Left cardiac atrium (tissue), 4 donors: ENCODE measurements at regions not wholly inside any gene's neighbourhood (a gene's known extent, or its start where the extent isn't known, plus 50 kb on each side); places are given as distances from the start of the nearest gene placed in this dataset.

Experiments
- ATAC-seq, 2 donors: fragments of 200-7000 bp; cut with Tn5 transposase; one replicate each; pipeline ENCODE4 v1.9.1; 2020; ENCODE audit warnings: mild to moderate bottlenecking in 2 of 2, moderate library complexity in 2 of 2
- DNase-seq: peaks from one replicate; pipeline ENCODE4 v3.0.0-alpha.2; 2020
- intact Hi-C, 2 donors: fragments of 100-400 bp; cut with DNase I; formaldehyde crosslinking; loops; one replicate each; pipeline versions ENCODE4 v1.14.1 to v1.15.1; 2022 to 2023
- donor health status: DM: no; HTN: yes; CAD: no.
- donor health status: DM: no; HTN: yes; CAD: no; lungs with severe emphysema.
- donor health status: DM: yes; HTN: yes; CAD: no.
- donor health status: Dilated cardiomyopathy.

DNA sequence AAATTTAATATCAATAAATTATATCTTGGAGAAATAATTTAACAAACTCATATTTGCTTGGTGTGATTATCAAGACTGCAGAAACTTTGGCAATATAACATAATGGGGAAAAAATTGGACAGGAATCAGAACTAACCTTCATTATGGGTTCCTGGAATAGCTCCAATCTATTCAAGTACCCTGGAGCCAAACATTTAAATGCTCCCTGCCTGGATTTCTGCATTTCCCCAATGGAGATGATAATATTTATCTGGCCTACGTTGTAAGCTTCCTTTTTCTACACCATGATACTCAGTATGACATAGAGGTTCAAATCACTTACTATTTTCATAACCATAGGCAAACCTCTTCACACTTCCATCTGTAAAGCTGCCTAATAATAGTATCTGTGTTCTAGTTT is 326.8 kb downstream of the TRIML1 start:
- DNase-seq (no peak), ATAC-seq (no peak)
- intact Hi-C loops, result no loop called here

DNA sequence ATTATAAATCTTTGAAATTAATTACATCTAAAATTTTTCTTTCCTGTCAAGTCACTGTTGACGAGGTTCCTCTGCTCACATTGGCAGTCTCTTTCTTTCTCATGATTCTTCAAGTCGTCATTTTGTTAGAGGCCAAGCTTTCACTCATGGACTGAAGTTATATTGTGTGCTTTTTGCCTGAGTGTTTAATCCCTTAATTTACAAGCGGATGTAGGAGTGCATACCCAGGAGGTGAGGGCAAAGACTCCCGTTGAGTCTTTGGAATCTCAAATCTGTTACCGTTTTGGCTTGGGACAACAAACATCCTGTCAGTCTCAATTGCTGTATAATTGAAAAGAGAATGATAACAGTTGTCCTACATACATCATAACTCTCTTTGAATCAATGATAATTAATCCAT is 345.0 kb downstream of the TRIML1 start:
- intact Hi-C loops, result no loop called here
- no peak for DNase-seq
- ATAC-seq, result no peak

DNA sequence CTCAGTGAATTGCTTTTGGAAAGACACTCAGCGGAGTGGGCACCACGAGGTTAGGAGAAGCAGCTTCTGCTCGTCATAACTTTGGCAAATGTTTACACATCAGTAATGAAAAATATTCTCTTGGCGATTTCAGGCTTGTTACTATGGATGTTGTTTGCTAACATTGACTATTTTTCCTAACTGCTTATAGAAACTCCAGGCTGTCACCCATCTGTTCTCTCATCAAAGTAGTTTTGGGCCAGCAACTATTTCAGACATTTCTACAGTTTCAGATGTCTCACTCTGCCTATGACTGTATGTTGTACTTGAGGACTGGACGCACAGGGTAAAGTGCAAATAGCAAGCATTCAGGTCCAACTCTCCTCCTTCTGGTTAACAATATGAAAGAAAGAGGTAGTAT is 346.7 kb downstream of the TRIML1 start:
- ATAC-seq, result no peak
- intact Hi-C loops, result no loop called here
- DNase-seq, result no peak

DNA sequence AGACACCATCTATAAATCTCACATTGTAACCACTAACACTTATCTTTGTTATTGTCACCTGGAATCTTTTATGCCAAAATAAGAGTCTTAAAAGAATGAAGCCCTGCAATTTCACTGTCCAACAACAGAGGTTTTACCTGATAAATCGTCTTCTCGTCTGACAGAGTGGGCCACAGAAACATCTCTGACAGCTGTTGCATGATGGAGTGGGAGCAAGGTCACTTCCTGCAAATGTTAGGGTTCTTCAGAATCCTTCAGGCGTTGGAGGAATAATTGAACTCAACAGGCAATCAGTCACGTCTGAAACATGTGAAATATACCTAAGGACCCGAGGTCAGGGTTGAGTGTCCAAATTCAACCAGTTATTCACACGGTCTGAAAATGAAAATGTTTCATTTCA is 353.6 kb downstream of the TRIML1 start:
- DNase-seq (no peak), ATAC-seq (no peak)
- intact Hi-C loops, result no loop called here

DNA sequence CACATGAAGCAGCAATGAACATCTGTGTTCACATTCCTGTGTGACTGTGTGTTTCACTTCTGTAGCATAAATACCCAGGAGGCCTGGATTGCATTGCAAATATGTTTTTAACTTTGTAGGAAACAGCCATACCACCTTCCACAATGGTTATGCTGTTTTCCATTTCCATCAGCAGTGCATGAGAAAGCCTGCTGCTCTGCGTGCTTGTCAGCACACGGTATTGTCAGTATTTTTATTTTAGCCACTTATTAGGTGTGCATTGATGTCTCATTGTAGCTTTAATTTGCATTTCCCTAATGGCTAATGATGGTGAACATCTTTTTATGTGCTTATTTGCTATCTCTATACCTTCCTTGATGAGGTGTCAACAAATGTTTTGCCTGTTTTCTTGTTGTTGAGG is 355.9 kb downstream of the TRIML1 start:
- DNase-seq, result no peak
- no peak for ATAC-seq
- intact Hi-C loops, result no loop called here

GRCh38 chr4:188511431-188511830 is 372.2 kb downstream of the TRIML1 start:
- intact Hi-C loops, result no loop called here
- DNase-seq, result no peak
- ATAC-seq, result no peak

GRCh38 chr4:188532751-188533150 is 393.5 kb downstream of the TRIML1 start:
- intact Hi-C loops, result no loop called here
- DNase-seq (no peak), ATAC-seq (no peak)

GRCh38 chr4:188534297-188534696 is 395.1 kb downstream of the TRIML1 start:
- DNase-seq, result no peak
- no peak for ATAC-seq
- intact Hi-C loops, result no loop called here

DNA sequence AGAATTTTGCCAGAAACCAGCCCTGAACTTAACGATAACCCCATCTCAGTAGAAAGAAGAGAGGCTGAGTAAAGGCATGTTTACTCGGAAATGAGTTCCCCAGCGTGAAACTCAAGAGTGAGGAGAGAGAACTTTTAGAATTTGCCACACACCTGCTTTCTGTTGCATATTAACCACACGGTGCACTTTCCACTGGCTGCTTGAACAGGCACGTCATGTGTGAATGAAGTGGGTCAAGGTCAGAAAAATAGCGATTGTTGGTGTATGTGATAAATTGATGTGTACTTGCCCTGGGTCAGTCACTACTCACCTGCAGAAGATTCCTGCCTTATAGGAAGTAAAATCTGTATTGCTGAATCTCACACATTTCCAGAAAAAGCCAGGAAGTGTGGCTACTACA is 395.7 kb downstream of the TRIML1 start:
- intact Hi-C loops, result no loop called here
- DNase-seq (no peak), ATAC-seq (no peak)

- ATAC-seq (peak in 1 of 2 donors; percentile 47), DNase-seq (no peak)
- intact Hi-C loops, result no loop called here
Measured at GRCh38 chr4:188536826-188537225, 397.6 kb downstream of the TRIML1 start.

DNA sequence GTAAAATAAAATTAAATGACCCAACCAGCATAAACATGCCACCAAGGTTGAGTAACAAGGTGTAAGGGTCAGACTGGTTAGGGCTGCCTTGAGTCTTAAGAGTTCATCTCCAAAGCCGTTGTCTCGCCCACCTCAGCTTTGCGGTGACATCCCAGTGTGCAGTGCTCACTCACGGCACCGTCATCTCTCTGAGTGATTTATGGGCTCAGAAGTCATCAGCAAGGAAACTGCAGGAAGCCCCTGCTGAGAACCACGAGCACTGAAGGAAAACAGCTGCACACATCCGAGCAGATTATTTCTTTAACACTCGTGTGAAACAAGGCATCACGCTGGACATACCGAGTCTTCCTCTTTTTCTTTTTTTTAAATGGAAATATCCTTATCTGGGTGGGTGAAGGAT is 411.1 kb downstream of the TRIML1 start:
- DNase-seq (no peak), ATAC-seq (no peak)
- intact Hi-C loops, result no loop called here

DNA sequence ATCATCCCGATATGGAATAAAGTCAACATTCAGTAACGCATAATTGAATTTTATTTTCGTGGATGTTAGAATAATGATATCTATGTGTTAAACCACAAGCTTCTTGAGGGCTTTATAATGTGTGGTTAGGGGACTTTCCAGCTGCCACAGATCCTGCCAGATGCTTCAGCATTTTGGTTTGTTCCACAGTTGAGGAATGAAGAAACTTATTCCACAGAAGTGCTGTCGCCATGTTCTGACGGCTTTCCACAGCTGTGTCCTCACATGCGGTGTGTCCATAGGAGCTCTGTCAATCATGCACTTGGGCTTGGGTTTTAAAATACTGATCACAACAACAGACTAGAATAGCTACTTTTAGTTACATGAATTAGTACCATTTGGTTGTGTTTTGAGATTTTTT is 411.9 kb downstream of the TRIML1 start:
- ATAC-seq, result no peak
- no peak for DNase-seq
- intact Hi-C loops, result no loop called here

DNA sequence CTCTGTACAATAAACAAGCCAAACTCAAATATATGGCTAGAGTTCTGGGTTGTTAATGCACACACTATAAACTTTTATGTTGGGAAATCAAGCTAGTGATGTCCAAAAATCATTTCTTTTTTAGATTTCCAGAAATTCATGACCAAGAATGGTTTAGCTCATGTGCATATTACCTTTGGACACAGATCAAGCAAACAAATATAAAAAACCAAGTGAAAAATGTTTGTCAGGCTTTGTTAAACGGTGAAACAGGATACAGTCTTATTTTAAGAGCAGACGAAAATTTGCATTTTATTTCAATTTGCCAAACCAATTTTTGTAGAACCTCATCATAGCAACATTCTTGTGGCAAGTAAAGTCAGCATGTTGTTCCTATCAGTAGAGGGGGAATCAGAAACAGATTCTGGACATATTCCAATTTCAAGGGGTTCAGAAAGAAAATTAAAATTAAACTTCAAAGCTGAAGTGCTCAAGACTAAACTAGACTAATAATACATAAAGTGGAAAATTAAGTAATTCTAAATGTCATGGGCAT is 413.6 kb downstream of the TRIML1 start:
- intact Hi-C loops, result no loop called here
- no peak for ATAC-seq
- no peak for DNase-seq

DNA sequence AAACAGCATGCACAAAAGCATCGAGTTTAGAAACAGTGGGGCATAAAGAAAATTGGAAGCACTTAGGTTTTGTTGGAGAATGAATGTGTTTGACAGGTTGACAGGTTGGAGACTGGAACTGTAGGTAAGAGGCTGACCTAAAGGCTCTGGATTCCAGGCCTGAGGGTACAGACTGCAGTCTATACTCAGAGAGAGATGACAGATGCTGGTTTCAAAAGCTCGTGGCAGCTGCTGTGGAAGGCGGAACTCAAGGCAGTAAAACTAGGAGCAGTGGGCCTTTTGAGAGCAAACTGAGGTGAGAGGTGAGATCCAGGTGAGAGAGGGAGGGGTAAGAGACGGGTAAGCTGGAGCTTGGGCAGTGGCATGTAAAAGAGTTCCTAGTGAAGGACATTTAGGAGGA is 415.2 kb downstream of the TRIML1 start:
- no peak for DNase-seq
- intact Hi-C loops, result no loop called here
- ATAC-seq, result no peak

DNA sequence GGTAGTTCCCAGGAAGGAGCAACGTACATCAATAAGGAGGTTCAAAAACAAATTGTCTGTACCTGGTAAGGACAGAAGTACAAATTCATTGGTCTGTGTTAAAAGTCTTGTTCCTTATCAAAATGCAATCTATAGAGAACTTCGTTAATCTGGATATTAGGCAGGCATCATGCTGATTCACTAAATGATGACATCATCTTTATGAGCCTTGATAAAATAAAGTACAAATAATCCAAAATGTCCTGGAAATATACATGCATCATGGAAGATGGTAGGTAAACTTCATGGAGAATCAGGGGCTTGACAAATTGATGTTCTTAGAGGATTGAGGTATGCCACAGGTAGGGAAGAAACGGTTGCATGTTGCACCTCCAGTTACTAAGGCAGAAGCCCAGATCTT is 433.9 kb downstream of the TRIML1 start:
- intact Hi-C loops, result no loop called here
- no peak for DNase-seq
- ATAC-seq, result no peak

DNA sequence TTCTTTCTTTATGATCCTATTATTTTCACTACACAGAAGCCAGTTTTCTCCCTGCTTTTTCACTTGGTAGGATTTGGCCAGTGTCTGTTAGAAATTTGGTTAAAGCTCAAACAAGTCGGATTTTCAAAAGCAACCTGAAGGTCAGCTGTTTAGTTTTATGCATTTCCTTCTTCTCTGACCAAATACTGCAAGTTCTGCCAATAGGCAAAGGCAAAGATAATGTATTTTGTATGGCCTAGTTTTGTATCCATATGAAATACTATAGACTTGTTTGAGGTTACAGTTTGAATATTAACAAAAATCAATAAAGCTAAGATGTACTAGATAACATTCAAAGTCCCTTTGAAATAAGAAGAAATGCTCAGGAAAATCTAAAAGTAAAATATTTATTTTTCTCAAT is 439.4 kb downstream of the TRIML1 start:
- intact Hi-C loops, result no loop called here
- DNase-seq (no peak), ATAC-seq (no peak)

DNA sequence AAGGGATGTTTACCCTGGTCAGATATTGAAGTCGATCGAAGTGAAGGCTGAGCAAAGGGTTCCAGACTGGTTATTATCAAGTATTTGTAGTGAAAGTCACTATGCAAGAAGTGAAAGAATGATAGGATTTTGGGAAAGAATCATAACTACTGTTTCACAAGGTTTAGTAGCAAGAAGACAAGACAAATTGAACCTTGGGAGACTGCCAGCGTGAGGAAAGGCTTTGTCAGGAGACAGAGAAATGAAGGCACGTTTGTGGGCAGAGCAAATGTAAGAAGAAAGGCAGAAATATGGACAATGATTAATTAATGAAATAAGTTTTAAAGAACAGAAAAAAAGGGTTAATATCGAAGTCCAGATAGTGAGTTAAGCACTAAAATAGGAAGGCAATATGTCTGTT is 456.8 kb downstream of the TRIML1 start:
- DNase-seq, result no peak
- intact Hi-C loops, result no loop called here
- ATAC-seq, result no peak

- DNase-seq (no peak), ATAC-seq (no peak)
- intact Hi-C loops, result no loop called here
Measured at GRCh38 chr4:188603646-188604045, 464.4 kb downstream of the TRIML1 start.

DNA sequence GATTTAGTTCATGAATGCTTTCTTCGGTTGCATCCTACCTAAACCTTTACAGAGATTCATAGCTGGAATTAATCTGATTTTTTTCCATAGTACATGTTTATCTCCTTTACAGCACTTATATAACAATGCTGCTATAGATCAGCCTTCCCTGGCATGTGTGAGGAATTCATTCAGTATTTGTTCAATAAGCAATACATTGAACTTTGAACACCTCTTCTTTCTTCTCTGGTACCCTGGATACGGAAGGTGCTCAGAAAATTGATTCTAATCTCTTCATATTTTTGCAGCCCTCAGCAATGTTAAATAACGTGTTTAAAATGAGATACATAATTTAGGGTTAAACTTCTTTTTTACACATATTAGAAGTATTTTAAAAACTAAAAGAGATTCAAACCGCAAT is 467.4 kb downstream of the TRIML1 start:
- ATAC-seq, result no peak
- no peak for DNase-seq
- intact Hi-C loops, result no loop called here

GRCh38 chr4:188611143-188611542 is 471.9 kb downstream of the TRIML1 start:
- DNase-seq (no peak), ATAC-seq (no peak)
- intact Hi-C loops, result no loop called here

- no peak for ATAC-seq
- intact Hi-C loops, result no loop called here
- DNase-seq, result no peak
Measured at GRCh38 chr4:188612659-188613058, 473.4 kb downstream of the TRIML1 start.

DNA sequence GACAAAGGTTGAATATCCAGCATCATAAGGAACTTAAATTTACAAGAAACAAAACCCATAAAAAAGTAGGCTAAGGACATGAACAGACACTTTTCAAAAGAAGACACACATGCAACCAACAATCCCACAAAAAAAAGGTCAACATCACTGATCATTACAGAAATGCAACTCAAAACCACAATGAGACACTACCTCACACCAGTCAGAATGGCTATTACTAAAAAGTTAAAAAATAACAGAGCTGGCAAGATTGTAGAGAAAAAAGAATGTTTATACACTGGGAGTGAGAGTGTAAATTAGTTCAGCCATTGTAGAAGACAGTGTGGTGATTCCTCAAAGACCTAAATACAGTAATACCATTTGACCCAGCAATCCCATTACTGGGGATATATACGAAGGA is 474.7 kb downstream of the TRIML1 start:
- no peak for DNase-seq
- intact Hi-C loops, result no loop called here
- no peak for ATAC-seq
